Erythroblast (primary cell): ENCODE measurements at regions not wholly inside any gene's neighbourhood (a gene's known extent, or its start where the extent isn't known, plus 50 kb on each side); places are given as distances from the start of the nearest gene placed in this dataset.

ENCODE experiments used
- GATA1 ChIP-seq: IDR thresholded peaks from 2 replicates; pipeline ENCODE4 v1.6.1; 2011; ENCODE audit warnings: low read depth, mild to moderate bottlenecking, control low read depth, low read length, moderate library complexity
- POLR2A ChIP-seq: IDR thresholded peaks from 2 replicates; pipeline ENCODE4 v1.6.1; 2011; ENCODE audit warnings: mild to moderate bottlenecking, low read length

DNA sequence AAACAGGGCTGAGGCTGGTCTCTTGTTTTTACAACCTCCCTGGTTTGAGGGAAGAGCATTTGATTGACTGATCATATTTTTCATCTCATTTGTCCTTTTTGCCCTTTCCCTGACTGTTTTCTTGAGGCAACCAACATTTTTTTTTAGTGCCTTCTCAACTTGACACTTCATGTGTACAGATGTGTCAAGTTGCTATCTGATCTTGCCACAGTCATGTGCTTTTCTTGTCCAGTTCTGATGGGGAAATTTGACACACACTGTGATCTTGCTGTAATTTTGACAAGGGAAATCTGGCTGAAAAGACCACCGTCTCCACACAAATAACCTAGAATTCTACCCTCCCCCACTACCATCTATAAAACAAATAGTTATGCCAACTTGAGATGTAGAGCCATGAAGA, 329.6 kb downstream of the KCTD12 start:
- no peak for TF ChIP-seq POLR2A
- TF ChIP-seq GATA1: no peak
